ENCODE measurements at regions not wholly inside any gene's neighbourhood (a gene's known extent, or its start where the extent isn't known, plus 50 kb on each side); places are given as distances from the start of the nearest gene placed in this dataset.

- no peak overlapping the region for H3K9ac ChIP-seq (ENCODE audit: control insufficient read depth, extremely low read depth, insufficient read depth, low read length)
- H3K9me3 ChIP-seq (ENCODE audit: control insufficient read depth, low read depth, low read length), result no peaks in the 10 kb centered on the region
- no peak overlapping the region for H3K4me3 ChIP-seq (ENCODE audit: control insufficient read depth in 2 of 3, extremely low read depth in 1 of 3, insufficient read depth in 2 of 3, low read depth in 1 of 3, low read length in 3 of 3)
- H3K27me3 ChIP-seq (ENCODE audit: control insufficient read depth, extremely low read depth, insufficient read depth, low read length), result no peaks in the 10 kb centered on the region
- no peaks in the 10 kb centered on the region for H3K9me1 ChIP-seq (ENCODE audit: control insufficient read depth, extremely low read depth, insufficient read depth, low read length)
- dilution Hi-C loops (cut with MboI; ENCODE audit: extremely low pct_ligation_motif_present, low sequenced_read_pairs), result no loop called here
- H4K20me1 ChIP-seq (ENCODE audit: control insufficient read depth, extremely low read depth, insufficient read depth, low read length), result no peaks in the 10 kb centered on the region
- TF ChIP-seq CTCF (optimal IDR thresholded peaks at IDR 0.05 in 1 of 3, IDR thresholded peaks at IDR 0.05 in 1 of 3, conservative IDR thresholded peaks at IDR 0.05 in 1 of 3; ENCODE audit: extremely low read depth in 1 of 3, insufficient read depth in 2 of 3, low read length in 3 of 3), result no peak
- TF ChIP-seq EZH2 (IDR thresholded peaks at IDR 0.05; ENCODE audit: low read length), result no peak
- H3K79me2 ChIP-seq (ENCODE audit: control insufficient read depth, insufficient read depth, low read length), result no peaks in the 10 kb centered on the region
- H2AFZ ChIP-seq (ENCODE audit: control insufficient read depth, low read length), result no peak overlapping the region
- H3K4me1 ChIP-seq (ENCODE audit: control insufficient read depth, extremely low read depth, insufficient read depth, low read length), result no peaks in the 10 kb centered on the region
- no peak for DNase-seq (ENCODE audit: low read depth, low spot score)
- H3K27ac ChIP-seq (ENCODE audit: control insufficient read depth, insufficient read depth, low read length), result no peak overlapping the region
- H3K4me2 ChIP-seq (ENCODE audit: control insufficient read depth, extremely low read depth, insufficient read depth, low read depth, low read length), result no peak overlapping the region
- FAIRE-seq, result no peak
- no peaks in the 10 kb centered on the region for H3K36me3 ChIP-seq (ENCODE audit: control insufficient read depth in 2 of 2, extremely low read depth in 1 of 2, insufficient read depth in 2 of 2, low read length in 2 of 2)
Measured at GRCh38 chr1:24255226-24255625, 63.9 kb upstream of the GRHL3 start.

GRCh38 chr1:24254783-24255182, 64.4 kb upstream of the GRHL3 start:
- H3K79me2 ChIP-seq (ENCODE audit: control insufficient read depth, insufficient read depth, low read length), result no peaks in the 10 kb centered on the region
- H3K27ac ChIP-seq (ENCODE audit: control insufficient read depth, insufficient read depth, low read length), result no peak overlapping the region
- H3K36me3 ChIP-seq (ENCODE audit: control insufficient read depth in 2 of 2, extremely low read depth in 1 of 2, insufficient read depth in 2 of 2, low read length in 2 of 2), result no peaks in the 10 kb centered on the region
- no peak for DNase-seq (ENCODE audit: low read depth, low spot score)
- H3K9ac ChIP-seq (ENCODE audit: control insufficient read depth, extremely low read depth, insufficient read depth, low read length), result no peak overlapping the region
- H3K4me3 ChIP-seq (ENCODE audit: control insufficient read depth in 2 of 3, extremely low read depth in 1 of 3, insufficient read depth in 2 of 3, low read depth in 1 of 3, low read length in 3 of 3), result no peak overlapping the region
- no peaks in the 10 kb centered on the region for H3K27me3 ChIP-seq (ENCODE audit: control insufficient read depth, extremely low read depth, insufficient read depth, low read length)
- no peak overlapping the region for H2AFZ ChIP-seq (ENCODE audit: control insufficient read depth, low read length)
- dilution Hi-C loops (cut with MboI; ENCODE audit: extremely low pct_ligation_motif_present, low sequenced_read_pairs), result no loop called here
- no peaks in the 10 kb centered on the region for H3K4me1 ChIP-seq (ENCODE audit: control insufficient read depth, extremely low read depth, insufficient read depth, low read length)
- H3K9me3 ChIP-seq (ENCODE audit: control insufficient read depth, low read depth, low read length), result no peaks in the 10 kb centered on the region
- TF ChIP-seq EZH2 (IDR thresholded peaks at IDR 0.05; ENCODE audit: low read length) (no peak), CTCF (optimal IDR thresholded peaks at IDR 0.05 in 1 of 3, IDR thresholded peaks at IDR 0.05 in 1 of 3, conservative IDR thresholded peaks at IDR 0.05 in 1 of 3; ENCODE audit: extremely low read depth in 1 of 3, insufficient read depth in 2 of 3, low read length in 3 of 3) (no peak)
- H3K9me1 ChIP-seq (ENCODE audit: control insufficient read depth, extremely low read depth, insufficient read depth, low read length), result no peaks in the 10 kb centered on the region
- no peak for FAIRE-seq
- H4K20me1 ChIP-seq (ENCODE audit: control insufficient read depth, extremely low read depth, insufficient read depth, low read length), result no peaks in the 10 kb centered on the region
- H3K4me2 ChIP-seq (ENCODE audit: control insufficient read depth, extremely low read depth, insufficient read depth, low read depth, low read length), result no peak overlapping the region
